ENCODE measurements at regions not wholly inside any gene's neighbourhood (a gene's known extent, or its start where the extent isn't known, plus 50 kb on each side); places are given as distances from the start of the nearest gene placed in this dataset.

- no peaks in the 10 kb centered on the region for H3F3A ChIP-seq (replicated peaks; ENCODE audit: low read depth)
- Mint-ChIP-seq H3K4me1 (peaks cover 32% of the 10 kb centered on the region), H3K4me3 (no peak overlapping the region), H3K27me3 (ENCODE audit: insufficient read depth, low read depth, poor library complexity) (peaks cover 9% of the 10 kb centered on the region), H3K27ac (no peak overlapping the region), H3K9me3 (no peaks in the 10 kb centered on the region; the same call in 2 of the 3 replicates), H3K36me3 (ENCODE audit: low read depth) (no peaks in the 10 kb centered on the region)
- no peaks in the 10 kb centered on the region for H3K27me3 ChIP-seq (ENCODE audit: insufficient read depth)
- no peaks in the 10 kb centered on the region for H4K20me1 ChIP-seq (replicated peaks; ENCODE audit: insufficient read depth)
- H3K27ac ChIP-seq (ENCODE audit: low read depth), result no peak overlapping the region
- no peaks in the 10 kb centered on the region for H3K79me2 ChIP-seq (replicated peaks; ENCODE audit: insufficient read depth)
- no peaks in the 10 kb centered on the region for H3K4me1 ChIP-seq (ENCODE audit: insufficient read depth)
- no peaks in the 10 kb centered on the region for H3K9me2 ChIP-seq (ENCODE audit: insufficient read depth)
- H3K4me2 ChIP-seq, result no peak overlapping the region
- DNase-seq (ENCODE audit: low spot score) (no peak), ATAC-seq (no peak)
- no peak overlapping the region for H3K4me3 ChIP-seq
- TF ChIP-seq ZNF114 (CRISPR knock-in tag; IDR thresholded peaks at IDR 0.05) (no peak), NANOG (IDR thresholded peaks at IDR 0.05; ENCODE audit: borderline replicate concordance) (no peak), ZNF331 (CRISPR knock-in tag; IDR thresholded peaks at IDR 0.05; ENCODE audit: low read depth) (no peak)
- no peaks in the 10 kb centered on the region; the same call in 1 of the 2 replicates for H3K36me3 ChIP-seq (ENCODE audit: insufficient read depth)
- H2AFZ ChIP-seq, result no peak overlapping the region
Observed at GRCh38 chr22:48513446-48513845, 1314.2 kb downstream of the BRD1 start.

GRCh38 chr22:48511781-48512327 lies 1315.8 kb downstream of the BRD1 start:
- H3K36me3 Mint-ChIP-seq (ENCODE audit: low read depth), result no peaks in the 10 kb centered on the region
- ATAC-seq (no peak), DNase-seq (ENCODE audit: low spot score) (no peak)
- no peak overlapping the region for H3K4me2 ChIP-seq
- H4K20me1 ChIP-seq (replicated peaks; ENCODE audit: insufficient read depth), result no peaks in the 10 kb centered on the region
- no peak overlapping the region for H2AFZ ChIP-seq
- no peaks in the 10 kb centered on the region for H3F3A ChIP-seq (replicated peaks; ENCODE audit: low read depth)
- H3K4me1 Mint-ChIP-seq, result peaks cover 28% of the 10 kb centered on the region
- no peaks in the 10 kb centered on the region for H3K79me2 ChIP-seq (replicated peaks; ENCODE audit: insufficient read depth)
- H3K4me3 ChIP-seq, result no peak overlapping the region
- H3K4me1 ChIP-seq (ENCODE audit: insufficient read depth), result no peaks in the 10 kb centered on the region
- no peak overlapping the region for H3K27ac Mint-ChIP-seq
- H3K27ac ChIP-seq (ENCODE audit: low read depth), result no peak overlapping the region
- no peaks in the 10 kb centered on the region for H3K27me3 ChIP-seq (ENCODE audit: insufficient read depth)
- no peaks in the 10 kb centered on the region; the same call in 1 of the 2 replicates for H3K36me3 ChIP-seq (ENCODE audit: insufficient read depth)
- no peaks in the 10 kb centered on the region for H3K9me2 ChIP-seq (ENCODE audit: insufficient read depth)
- no peaks in the 10 kb centered on the region; the same call in 2 of the 3 replicates for H3K9me3 Mint-ChIP-seq
- no peak overlapping the region for H3K4me3 Mint-ChIP-seq
- peaks cover 7% of the 10 kb centered on the region for H3K27me3 Mint-ChIP-seq (ENCODE audit: insufficient read depth, low read depth, poor library complexity)
- TF ChIP-seq CTCF (conservative IDR thresholded peaks at IDR 0.05; ENCODE audit: low read depth in 2 of 2), result no peak
- TF ChIP-seq ETS1 (IDR thresholded peaks at IDR 0.05), result no peak
- no peak for TF ChIP-seq POLR2AphosphoS5 (IDR thresholded peaks at IDR 0.05; ENCODE audit: low read depth)
- TF ChIP-seq REST (IDR thresholded peaks at IDR 0.05; ENCODE audit: unreplicated experiment), result no peak
- no peak for TF ChIP-seq ZNF331 (CRISPR knock-in tag; IDR thresholded peaks at IDR 0.05; ENCODE audit: low read depth)
- no peak for TF ChIP-seq JUNB (IDR thresholded peaks at IDR 0.05; ENCODE audit: unreplicated experiment)
- no peak for TF ChIP-seq EZH2 (IDR thresholded peaks at IDR 0.05; ENCODE audit: low read depth, unreplicated experiment)
- TF ChIP-seq CREB1 (CRISPR knock-in tag; IDR thresholded peaks at IDR 0.05; ENCODE audit: low read depth), result no peak
- TF ChIP-seq STAT1 (IDR thresholded peaks at IDR 0.05; ENCODE audit: unreplicated experiment), result no peak
- TF ChIP-seq NANOG (IDR thresholded peaks at IDR 0.05; ENCODE audit: borderline replicate concordance), result no peak

Measured in GM23338 (cell line).